AG04449 (cell line): ENCODE measurements at regions not wholly inside any gene's neighbourhood (a gene's known extent, or its start where the extent isn't known, plus 50 kb on each side); places are given as distances from the start of the nearest gene placed in this dataset.
"Not testable (repeated sequence)": the region's sequence is repeated elsewhere in the genome, so short reads cannot be mapped to it uniquely, and the experiment has no call there.

Experiments used
- CTCF ChIA-PET: fragments of 350-600 bp; formaldehyde crosslinking; extraction: SDS; loops from one replicate; lab custom pipeline; 2021; ENCODE audit warnings: antibody characterized with exemption; lab: Yijun Ruan, JAX
- POLR2A ChIA-PET: fragments of 400-600, 350-600 bp; formaldehyde crosslinking; extraction: SDS; loops from one replicate; lab custom pipeline; 2020; ENCODE audit warnings: antibody characterized with exemption, inconsistent platforms; lab: Yijun Ruan, JAX
- DNase-seq: peaks from one replicate; pipeline ENCODE4 v3.0.0-alpha.2; 2010; ENCODE audit warnings: low read depth, low spot score
- H3K4me3 ChIP-seq: 2 replicates; pipeline ENCODE4 v1.5.1; 2011; ENCODE audit warnings: low read depth, mild to moderate bottlenecking, control low read depth, low read length
- TF ChIP-seq, protein P1 (sequence below): IDR thresholded peaks from one replicate; pipeline ENCODE4 v1.5.1; 2011; ENCODE audit warnings: mild to moderate bottlenecking, moderate library complexity, low read length, control low read depth, inconsistent platforms; ENCODE audit not compliant: insufficient read depth; ENCODE audit errors: missing control alignments

DNA sequence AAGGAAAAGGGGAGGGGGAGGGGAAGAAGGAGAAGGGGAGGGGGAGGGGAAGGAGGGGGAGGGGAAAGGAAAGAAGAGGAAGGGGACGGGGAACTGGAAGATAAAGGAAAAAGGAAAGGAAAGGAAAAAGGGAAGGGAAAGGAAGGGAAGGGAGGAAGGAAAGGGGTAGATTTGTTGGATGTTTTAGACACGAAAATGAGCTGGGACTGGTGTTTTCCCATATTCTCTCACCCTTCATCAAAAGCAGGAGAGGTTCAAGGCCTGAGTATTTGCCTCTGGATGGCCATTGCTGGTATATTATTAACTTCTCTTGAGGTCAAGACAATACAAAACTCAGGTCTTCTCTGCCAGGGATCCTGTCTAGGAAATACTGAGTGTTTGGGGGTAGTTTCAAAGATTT lies 652.7 kb downstream of the ANKRD7 start:
- H3K4me3 ChIP-seq = no peak overlapping the region
- POLR2A ChIA-PET = no interaction called here
- TF ChIP-seq, protein P1, sequence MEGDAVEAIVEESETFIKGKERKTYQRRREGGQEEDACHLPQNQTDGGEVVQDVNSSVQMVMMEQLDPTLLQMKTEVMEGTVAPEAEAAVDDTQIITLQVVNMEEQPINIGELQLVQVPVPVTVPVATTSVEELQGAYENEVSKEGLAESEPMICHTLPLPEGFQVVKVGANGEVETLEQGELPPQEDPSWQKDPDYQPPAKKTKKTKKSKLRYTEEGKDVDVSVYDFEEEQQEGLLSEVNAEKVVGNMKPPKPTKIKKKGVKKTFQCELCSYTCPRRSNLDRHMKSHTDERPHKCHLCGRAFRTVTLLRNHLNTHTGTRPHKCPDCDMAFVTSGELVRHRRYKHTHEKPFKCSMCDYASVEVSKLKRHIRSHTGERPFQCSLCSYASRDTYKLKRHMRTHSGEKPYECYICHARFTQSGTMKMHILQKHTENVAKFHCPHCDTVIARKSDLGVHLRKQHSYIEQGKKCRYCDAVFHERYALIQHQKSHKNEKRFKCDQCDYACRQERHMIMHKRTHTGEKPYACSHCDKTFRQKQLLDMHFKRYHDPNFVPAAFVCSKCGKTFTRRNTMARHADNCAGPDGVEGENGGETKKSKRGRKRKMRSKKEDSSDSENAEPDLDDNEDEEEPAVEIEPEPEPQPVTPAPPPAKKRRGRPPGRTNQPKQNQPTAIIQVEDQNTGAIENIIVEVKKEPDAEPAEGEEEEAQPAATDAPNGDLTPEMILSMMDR = no peak
- DNase-seq = no peak
- CTCF ChIA-PET = no interaction called here

- ChIA-PET POLR2A (no interaction called here), CTCF (no interaction called here)
- H3K4me3 ChIP-seq = no peak overlapping the region
- TF ChIP-seq, protein P1 = no peak
- no peak for DNase-seq
Measured at GRCh38 chr7:118878336-118878735, 653.8 kb downstream of the ANKRD7 start.

DNA sequence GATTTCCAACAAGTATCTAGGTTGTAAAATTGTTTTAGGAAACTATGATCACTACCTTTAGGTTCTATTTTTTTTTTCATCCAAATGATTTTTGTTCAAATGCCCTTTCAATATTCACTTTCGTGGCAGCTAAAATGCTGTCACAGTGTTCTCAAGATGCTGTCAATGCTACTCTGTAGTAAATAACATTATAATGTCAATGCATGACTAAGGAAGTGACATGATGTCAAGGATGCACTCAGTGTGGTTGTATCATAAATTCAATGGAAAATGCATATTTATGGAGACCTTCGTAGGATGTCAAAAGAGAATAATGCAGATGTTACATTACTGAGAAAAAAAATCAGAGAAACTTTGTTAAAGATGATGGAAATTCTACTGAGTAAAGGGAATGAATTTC lies 673.8 kb downstream of the ANKRD7 start:
- no peak for DNase-seq
- ChIA-PET CTCF (no interaction called here), POLR2A (no interaction called here)
- no peak overlapping the region for H3K4me3 ChIP-seq
- TF ChIP-seq, protein P1 = no peak

- DNase-seq = no peak
- CTCF ChIA-PET = no interaction called here
Measured at GRCh38 chr7:118902600-118902999, 678.1 kb downstream of the ANKRD7 start.

DNA sequence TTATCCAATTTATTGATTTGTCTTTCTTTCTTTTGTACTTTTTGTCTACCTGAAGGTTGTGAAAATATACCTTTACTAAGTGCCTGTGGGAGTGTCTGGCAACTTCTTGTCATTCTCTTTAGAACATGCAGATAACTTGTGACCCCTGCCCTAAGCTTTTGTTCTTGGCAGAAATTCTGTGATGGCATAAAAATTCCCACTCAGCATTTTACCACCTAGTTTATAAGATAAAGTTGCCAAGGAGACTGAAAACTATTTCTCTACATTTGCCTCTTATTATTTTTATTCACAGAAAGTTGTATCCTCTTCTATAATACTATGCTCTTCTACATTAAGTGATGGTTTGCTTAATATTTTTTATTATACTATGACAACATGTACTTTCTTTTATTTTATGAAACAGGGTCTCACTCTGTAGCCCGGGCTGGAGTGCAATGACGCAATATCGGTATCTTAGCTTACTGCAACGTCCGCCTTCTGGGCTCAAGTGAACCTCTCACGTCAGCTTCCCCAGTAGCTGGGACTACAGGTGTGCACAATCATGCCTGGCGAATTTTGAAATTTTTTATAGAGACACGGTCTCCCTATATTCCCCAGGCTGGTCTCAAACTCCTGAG lies 683.5 kb downstream of the ANKRD7 start:
- H3K4me3 ChIP-seq = no peak overlapping the region
- TF ChIP-seq, protein P1 = no peak
- ChIA-PET CTCF (no interaction called here), POLR2A (no interaction called here)
- DNase-seq = no peak

More at GRCh38 chr7:118902600-118902999, 678.1 kb downstream of the ANKRD7 start:
- POLR2A ChIA-PET = no interaction called here
- TF ChIP-seq, protein P1 = no peak
- no peak overlapping the region for H3K4me3 ChIP-seq

DNA sequence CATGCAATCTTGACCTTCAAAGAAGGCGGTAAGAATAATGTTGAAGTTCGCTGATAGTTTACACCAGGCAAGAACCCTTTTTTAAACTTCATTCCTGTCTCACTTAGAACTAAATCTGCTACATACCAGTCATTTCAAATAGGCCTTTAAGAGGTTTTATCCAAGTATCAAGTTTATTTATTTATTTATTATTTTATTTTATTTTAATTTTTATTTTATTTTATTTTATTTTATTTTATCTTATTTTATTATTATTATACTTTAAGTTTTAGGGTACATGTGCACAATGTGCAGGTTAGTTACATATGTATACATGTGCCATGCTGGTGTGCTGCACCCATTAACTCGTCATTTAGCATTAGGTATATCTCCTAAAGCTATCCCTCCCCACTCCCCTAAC lies 691.6 kb downstream of the ANKRD7 start:
- POLR2A ChIA-PET, CTCF ChIA-PET, H3K4me3 ChIP-seq, DNase-seq: not testable (repeated sequence)

- TF ChIP-seq, protein P1 = no peak
- POLR2A ChIA-PET = no interaction called here
- no peak for DNase-seq
- CTCF ChIA-PET = no interaction called here
- H3K4me3 ChIP-seq = no peak overlapping the region
Measured at GRCh38 chr7:118918556-118918955, 694.1 kb downstream of the ANKRD7 start.
